SK-N-MC (cell line): ENCODE measurements at regions not wholly inside any gene's neighbourhood (a gene's known extent, or its start where the extent isn't known, plus 50 kb on each side); places are given as distances from the start of the nearest gene placed in this dataset.

ENCODE experiments used
- EZH2 ChIP-seq: fragments of 200-600 bp; sonication (generic); IDR thresholded peaks from one replicate; pipeline ENCODE4 v1.6.1; 2017; ENCODE audit warnings: antibody characterized with exemption
- FOXP2 ChIP-seq: optimal IDR thresholded peaks from 2 replicates; pipeline ENCODE3; 2011; ENCODE audit warnings: mild to moderate bottlenecking, moderate library complexity; ENCODE audit not compliant: insufficient read depth; ENCODE audit errors: extremely low read length, control extremely low read depth
- POLR2AphosphoS5 ChIP-seq: IDR thresholded peaks from 2 replicates; pipeline ENCODE4 v1.6.1; 2012; ENCODE audit warnings: mild to moderate bottlenecking, low read depth, low read length, borderline replicate concordance

GRCh38 chr12:47422611-47423010 lies 283.2 kb downstream of the RPAP3 start:
- TF ChIP-seq POLR2AphosphoS5 (no peak), FOXP2 (no peak), EZH2 (no peak)
